Endothelial cell of umbilical vein (primary cell): ENCODE measurements at regions not wholly inside any gene's neighbourhood (a gene's known extent, or its start where the extent isn't known, plus 50 kb on each side); places are given as distances from the start of the nearest gene placed in this dataset.

ENCODE experiments used
- EZH2 ChIP-seq: IDR thresholded peaks from 2 replicates; pipeline ENCODE4 v1.6.1; 2012; ENCODE audit warnings: borderline replicate concordance, low read depth, mild to moderate bottlenecking, moderate library complexity, low read length, inconsistent platforms; ENCODE audit not compliant: severe bottlenecking
- FOS ChIP-seq: IDR thresholded peaks from 2 replicates; pipeline ENCODE4 v1.6.1; 2011; ENCODE audit warnings: mild to moderate bottlenecking, low read length, moderate library complexity, borderline replicate concordance; ENCODE audit not compliant: insufficient read depth
- GATA2 ChIP-seq: IDR thresholded peaks from 2 replicates; pipeline ENCODE4 v1.7.0; 2011; ENCODE audit warnings: low read depth, mild to moderate bottlenecking, moderate library complexity, mixed read lengths, low read length; ENCODE audit not compliant: insufficient read length, insufficient read depth
- JUN ChIP-seq: IDR thresholded peaks from 2 replicates; pipeline ENCODE4 v1.6.1; 2011; ENCODE audit warnings: borderline replicate concordance, low read depth; ENCODE audit not compliant: insufficient read length, insufficient read depth
- MAX ChIP-seq: IDR thresholded peaks from 2 replicates; pipeline ENCODE4 v1.6.1; 2011; ENCODE audit not compliant: insufficient read depth, insufficient read length
- MYC ChIP-seq: IDR thresholded peaks from one replicate; pipeline ENCODE4 v1.6.1; 2011; ENCODE audit warnings: mild to moderate bottlenecking, low read depth, low read length
- POLR2A ChIP-seq: IDR thresholded peaks from 2 replicates; pipeline ENCODE4 v1.6.1; 2012; ENCODE audit warnings: low read depth, mild to moderate bottlenecking, control low read depth, low read length
- POLR2AphosphoS5 ChIP-seq: IDR thresholded peaks from 2 replicates; pipeline ENCODE4 v1.6.1; 2012; ENCODE audit warnings: low read depth, mild to moderate bottlenecking, control low read depth, low read length, moderate library complexity; ENCODE audit not compliant: insufficient read depth
- TF ChIP-seq, protein P1 (sequence below), 2 donors: IDR thresholded peaks; 1 replicate in 1 of 2; 2 replicates in 1 of 2; pipeline ENCODE4 v1.5.1; 2011; ENCODE audit warnings: low read length in 2 of 2, mild to moderate bottlenecking in 2 of 2, moderate library complexity in 2 of 2, control low read depth in 1 of 2, inconsistent platforms in 1 of 2, low read depth in 1 of 2; ENCODE audit not compliant: insufficient read depth in 1 of 2; ENCODE audit errors: extremely low read depth in 1 of 2

- TF ChIP-seq POLR2A = no peak
- TF ChIP-seq, protein P1, sequence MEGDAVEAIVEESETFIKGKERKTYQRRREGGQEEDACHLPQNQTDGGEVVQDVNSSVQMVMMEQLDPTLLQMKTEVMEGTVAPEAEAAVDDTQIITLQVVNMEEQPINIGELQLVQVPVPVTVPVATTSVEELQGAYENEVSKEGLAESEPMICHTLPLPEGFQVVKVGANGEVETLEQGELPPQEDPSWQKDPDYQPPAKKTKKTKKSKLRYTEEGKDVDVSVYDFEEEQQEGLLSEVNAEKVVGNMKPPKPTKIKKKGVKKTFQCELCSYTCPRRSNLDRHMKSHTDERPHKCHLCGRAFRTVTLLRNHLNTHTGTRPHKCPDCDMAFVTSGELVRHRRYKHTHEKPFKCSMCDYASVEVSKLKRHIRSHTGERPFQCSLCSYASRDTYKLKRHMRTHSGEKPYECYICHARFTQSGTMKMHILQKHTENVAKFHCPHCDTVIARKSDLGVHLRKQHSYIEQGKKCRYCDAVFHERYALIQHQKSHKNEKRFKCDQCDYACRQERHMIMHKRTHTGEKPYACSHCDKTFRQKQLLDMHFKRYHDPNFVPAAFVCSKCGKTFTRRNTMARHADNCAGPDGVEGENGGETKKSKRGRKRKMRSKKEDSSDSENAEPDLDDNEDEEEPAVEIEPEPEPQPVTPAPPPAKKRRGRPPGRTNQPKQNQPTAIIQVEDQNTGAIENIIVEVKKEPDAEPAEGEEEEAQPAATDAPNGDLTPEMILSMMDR (IDR thresholded peaks at IDR 0.05; ENCODE audit: extremely low read depth in 1 of 2, insufficient read depth in 1 of 2, low read depth in 1 of 2, low read length in 2 of 2) = no peak
- TF ChIP-seq POLR2AphosphoS5 = no peak
- TF ChIP-seq MAX = no peak
- no peak for TF ChIP-seq EZH2
- no peak for TF ChIP-seq FOS
- no peak for TF ChIP-seq JUN
- TF ChIP-seq GATA2 = no peak
- no peak for TF ChIP-seq MYC
Observed at GRCh38 chr1:74857676-74858075, 124.7 kb downstream of the TYW3 start.
